PC-3 (cell line): ENCODE measurements at regions not wholly inside any gene's neighbourhood (a gene's known extent, or its start where the extent isn't known, plus 50 kb on each side); places are given as distances from the start of the nearest gene placed in this dataset.
"Not testable (repeated sequence)": the region's sequence is repeated elsewhere in the genome, so short reads cannot be mapped to it uniquely, and the experiment has no call there.

ENCODE experiments used
- ATAC-seq: fragments of 200-7000 bp; cut with Tn5 transposase; 2 replicates; pipeline ENCODE4 v1.9.1; 2020; ENCODE audit warnings: mild to moderate bottlenecking, moderate library complexity
- BruUV-seq: library from RNA; stranded (reverse); fragments of 400-500 nt; replicated peaks from 2 replicates; lab custom pipeline; 2021; lab: Mats Ljungman, UMichigan
- CTCF ChIA-PET: fragments of 300-600 bp; sonication (Branson Sonifier 250); formaldehyde crosslinking; loops from one replicate; lab custom pipeline; 2022; ENCODE audit warnings: antibody characterized with exemption; lab: Charles Lee
- POLR2A ChIA-PET: fragments of 300-600 bp; sonication (Branson Sonifier 250); formaldehyde crosslinking; loops from one replicate; lab custom pipeline; 2022; ENCODE audit warnings: antibody characterized with exemption; ENCODE audit not compliant: unreplicated experiment; lab: Charles Lee
- DNase-seq: peaks from one replicate; pipeline ENCODE4 v3.0.0-alpha.2; 2015
- H2AFZ ChIP-seq: fragments of 300-600 bp; sonication (generic); 2 replicates; pipeline ENCODE4 v1.6.0; 2016; ENCODE audit warnings: antibody characterized with exemption, low read length
- H3F3A ChIP-seq: fragments of 300-600 bp; sonication (generic); one replicate; pipeline ENCODE4 v1.6.0; 2017; ENCODE audit warnings: antibody characterized with exemption, low read length, control low read depth, mild to moderate bottlenecking; ENCODE audit not compliant: unreplicated experiment
- H3K27ac ChIP-seq: fragments of 300-600 bp; sonication (generic); 2 replicates; pipeline ENCODE4 v1.5.1; 2016; ENCODE audit warnings: mild to moderate bottlenecking, low read length
- H3K27me3 ChIP-seq: fragments of 300-600 bp; sonication (generic); 2 replicates; pipeline ENCODE4 v1.6.1; 2016; ENCODE audit warnings: low read length, mixed read lengths
- H3K36me3 ChIP-seq: fragments of 300-600 bp; sonication (generic); 2 replicates; pipeline ENCODE4 v1.6.1; 2016; ENCODE audit warnings: low read depth, mixed run types, low read length, mixed read lengths
- H3K4me1 ChIP-seq: fragments of 300-600 bp; sonication (generic); 2 replicates; pipeline ENCODE4 v1.5.1; 2016; ENCODE audit warnings: low read length; ENCODE audit not compliant: insufficient read depth
- H3K4me2 ChIP-seq: fragments of 300-600 bp; sonication (generic); 2 replicates; pipeline ENCODE4 v1.6.0; 2016; ENCODE audit warnings: low read length
- H3K4me3 ChIP-seq: fragments of 300-600 bp; sonication (generic); 2 replicates; pipeline ENCODE4 v1.5.1; 2016; ENCODE audit warnings: mild to moderate bottlenecking, low read length, mixed read lengths
- H3K79me2 ChIP-seq: fragments of 300-600 bp; sonication (generic); 2 replicates; pipeline ENCODE4 v1.6.1; 2017; ENCODE audit warnings: low read length, mixed read lengths
- H3K9ac ChIP-seq: fragments of 300-600 bp; sonication (generic); 2 replicates; pipeline ENCODE4 v1.6.0; 2016; ENCODE audit warnings: mild to moderate bottlenecking, low read length
- H3K9me2 ChIP-seq: fragments of 300-600 bp; sonication (generic); replicated peaks from 2 replicates; pipeline ENCODE4 v1.6.1; 2016; ENCODE audit warnings: mixed run types, low read length, mixed read lengths
- H3K9me3 ChIP-seq: fragments of 300-600 bp; sonication (generic); 2 replicates; pipeline ENCODE4 v1.6.1; 2016; ENCODE audit warnings: low read length, mixed read lengths
- H4K20me1 ChIP-seq: fragments of 300-600 bp; sonication (generic); 2 replicates; pipeline ENCODE4 v1.6.1; 2016; ENCODE audit warnings: low read length, mixed read lengths
- EZH2 ChIP-seq: fragments of 300-600 bp; sonication (generic); IDR thresholded peaks from one replicate; pipeline ENCODE4 v1.6.1; 2017; ENCODE audit warnings: antibody characterized with exemption, mild to moderate bottlenecking, low read length; ENCODE audit not compliant: unreplicated experiment
- EZH2phosphoT487 ChIP-seq: fragments of 300-600 bp; sonication (generic); IDR thresholded peaks from 2 replicates; pipeline ENCODE4 v1.6.1; 2018; ENCODE audit warnings: mild to moderate bottlenecking, antibody characterized with exemption, low read length, borderline replicate concordance
- intact Hi-C: fragments of 100-400 bp; cut with micrococcal nuclease; formaldehyde crosslinking; loops from 2 replicates; pipeline ENCODE4 v1.9.0; 2023
- TF ChIP-seq, protein P1 (sequence below): fragments of 300-600 bp; sonication (generic); conservative IDR thresholded peaks from 2 replicates; pipeline ENCODE4 v1.5.1; 2017; ENCODE audit warnings: antibody characterized with exemption, low read depth, mild to moderate bottlenecking, low read length

DNA sequence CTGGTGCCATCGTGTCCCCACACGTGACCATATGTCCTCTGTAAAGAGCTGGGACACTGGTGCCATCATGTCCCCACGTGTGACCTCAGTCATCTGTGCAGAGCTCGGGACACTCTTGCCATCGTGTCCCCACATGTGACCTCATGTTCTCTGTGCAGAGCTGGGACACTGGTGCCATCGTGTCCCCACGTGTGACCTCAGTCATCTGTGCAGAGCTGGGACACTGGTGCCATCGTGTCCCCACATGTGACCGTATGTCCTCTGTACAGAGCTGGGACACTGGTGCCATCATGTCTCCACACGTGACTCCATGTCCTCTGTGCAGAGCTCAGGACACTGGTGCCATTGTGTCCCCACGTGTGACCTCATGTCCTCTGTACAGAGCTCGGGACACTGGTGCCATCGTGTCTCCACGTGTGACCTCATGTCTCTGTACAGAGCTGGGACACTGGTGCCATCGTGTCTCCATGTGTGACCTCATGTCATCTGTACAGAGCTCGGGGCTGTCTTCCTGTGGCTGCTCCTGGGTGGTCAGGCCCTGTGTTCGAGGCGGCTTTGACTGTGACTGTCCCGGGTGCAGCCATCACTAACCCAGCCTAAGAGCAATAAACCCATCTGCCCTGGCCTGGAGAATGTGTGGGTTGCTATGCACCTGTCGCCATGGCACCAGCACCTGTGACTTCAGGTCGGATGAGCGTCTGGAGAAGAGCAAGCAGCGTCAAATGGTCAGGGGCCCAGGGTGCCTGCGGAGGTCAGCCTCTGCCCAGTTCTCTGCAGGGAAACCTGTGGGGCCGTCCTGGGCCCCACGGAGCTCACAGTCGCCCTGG, 334.4 kb downstream of the ADGRD1 start:
- Histone ChIP-seq H3K9me2 (no peaks in the 10 kb centered on the region), H3K79me2 (no peaks in the 10 kb centered on the region), H4K20me1 (no peaks in the 10 kb centered on the region), H3K36me3 (no peaks in the 10 kb centered on the region), H3K4me1 (no peaks in the 10 kb centered on the region), H3K9ac (no peak overlapping the region), H3K27me3 (peaks cover 15% of the 10 kb centered on the region), H3K4me3 (no peak overlapping the region), H3K27ac (no peak overlapping the region), H2AFZ (no peak overlapping the region), H3F3A (no peaks in the 10 kb centered on the region), H3K4me2 (no peak overlapping the region), H3K9me3 (no peaks in the 10 kb centered on the region)
- intact Hi-C loops = no loop called here
- ATAC-seq (no peak), DNase-seq (no peak)
- ChIA-PET CTCF (no interaction called here), POLR2A (no interaction called here)
- no peak for TF ChIP-seq EZH2phosphoT487
- no peak for TF ChIP-seq EZH2
- TF ChIP-seq, protein P1, sequence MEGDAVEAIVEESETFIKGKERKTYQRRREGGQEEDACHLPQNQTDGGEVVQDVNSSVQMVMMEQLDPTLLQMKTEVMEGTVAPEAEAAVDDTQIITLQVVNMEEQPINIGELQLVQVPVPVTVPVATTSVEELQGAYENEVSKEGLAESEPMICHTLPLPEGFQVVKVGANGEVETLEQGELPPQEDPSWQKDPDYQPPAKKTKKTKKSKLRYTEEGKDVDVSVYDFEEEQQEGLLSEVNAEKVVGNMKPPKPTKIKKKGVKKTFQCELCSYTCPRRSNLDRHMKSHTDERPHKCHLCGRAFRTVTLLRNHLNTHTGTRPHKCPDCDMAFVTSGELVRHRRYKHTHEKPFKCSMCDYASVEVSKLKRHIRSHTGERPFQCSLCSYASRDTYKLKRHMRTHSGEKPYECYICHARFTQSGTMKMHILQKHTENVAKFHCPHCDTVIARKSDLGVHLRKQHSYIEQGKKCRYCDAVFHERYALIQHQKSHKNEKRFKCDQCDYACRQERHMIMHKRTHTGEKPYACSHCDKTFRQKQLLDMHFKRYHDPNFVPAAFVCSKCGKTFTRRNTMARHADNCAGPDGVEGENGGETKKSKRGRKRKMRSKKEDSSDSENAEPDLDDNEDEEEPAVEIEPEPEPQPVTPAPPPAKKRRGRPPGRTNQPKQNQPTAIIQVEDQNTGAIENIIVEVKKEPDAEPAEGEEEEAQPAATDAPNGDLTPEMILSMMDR = no peak
- no TSS peak for BruUV-seq

DNA sequence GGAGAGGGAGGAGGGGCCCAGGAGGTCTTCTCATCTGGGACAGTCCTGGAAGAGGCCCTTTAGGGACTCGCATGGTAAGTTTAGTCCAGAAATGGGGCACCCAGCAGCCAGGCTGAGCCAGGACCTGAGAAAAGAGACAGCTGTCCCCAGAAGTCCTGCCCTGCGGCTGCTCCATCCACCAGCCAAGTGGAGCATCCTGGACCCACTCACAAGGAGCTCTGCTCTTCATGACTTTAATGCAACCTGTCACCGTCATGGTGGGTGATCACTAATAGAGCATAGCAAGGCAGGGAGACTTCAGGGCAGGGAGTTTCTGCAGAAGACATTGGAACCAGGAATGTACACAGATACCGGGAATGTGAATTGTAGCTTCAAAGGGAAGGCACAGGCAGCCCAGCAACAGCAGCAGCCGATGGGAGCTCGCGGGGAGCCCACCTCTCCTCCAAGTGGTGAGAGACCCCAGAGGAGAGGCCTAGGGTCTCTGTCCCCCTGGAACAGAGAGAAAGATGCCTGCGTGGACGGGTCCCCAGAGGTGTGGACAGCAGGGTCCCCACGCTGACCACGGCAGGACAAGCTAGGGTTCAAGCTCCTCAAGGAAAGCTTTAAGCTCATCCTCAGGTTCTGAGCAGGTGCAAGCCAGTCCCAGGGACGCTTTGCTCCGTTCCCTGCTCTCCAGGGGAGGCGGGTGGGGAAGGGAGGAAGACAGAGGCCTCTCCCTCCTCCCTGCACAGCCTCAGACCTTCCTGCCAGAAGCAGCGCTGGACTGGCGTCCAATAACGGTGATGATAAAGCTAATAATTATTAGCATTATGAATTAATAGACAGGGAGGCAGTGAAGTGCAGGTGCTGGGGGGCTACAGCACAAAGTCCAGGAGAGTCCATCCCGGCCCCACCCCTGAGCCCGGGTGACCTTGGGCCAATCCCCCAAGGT, 335.3 kb downstream of the ADGRD1 start:
- POLR2A ChIA-PET, DNase-seq, H3K9me3 ChIP-seq, BruUV-seq, intact Hi-C loops, H3K9me2 ChIP-seq, H3K9ac ChIP-seq, H3K36me3 ChIP-seq, H2AFZ ChIP-seq, H3K79me2 ChIP-seq, H4K20me1 ChIP-seq, H3K27ac ChIP-seq, H3K4me1 ChIP-seq, H3F3A ChIP-seq, H3K4me2 ChIP-seq, ATAC-seq, H3K4me3 ChIP-seq, CTCF ChIA-PET: not testable (repeated sequence)
- peaks cover 22% of the 10 kb centered on the region for H3K27me3 ChIP-seq

DNA sequence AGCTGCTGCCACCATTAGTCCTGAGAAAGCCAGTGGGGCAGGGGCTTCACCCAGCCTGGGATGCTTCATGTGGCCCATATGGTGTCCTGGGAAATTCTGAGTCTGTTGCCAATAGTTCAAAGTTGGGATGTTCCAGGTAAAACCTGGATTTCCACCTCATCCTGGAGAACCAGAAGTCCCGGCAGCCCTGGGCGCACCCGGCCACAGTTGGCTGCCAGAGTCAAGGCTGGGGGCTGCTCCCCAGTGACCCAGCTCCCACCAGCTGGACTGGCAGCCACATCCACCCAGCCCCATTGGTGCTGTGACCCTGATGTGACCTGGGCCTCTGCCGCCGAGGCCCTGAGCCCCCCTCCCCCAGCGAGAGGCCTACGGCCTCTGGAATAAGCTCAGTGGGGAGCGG, 336.1 kb downstream of the ADGRD1 start:
- intact Hi-C loops, H3F3A ChIP-seq: not testable (repeated sequence)

More for the DNA sequence above, 336.1 kb downstream of the ADGRD1 start:
- H3K36me3 ChIP-seq, H2AFZ ChIP-seq, H3K9me3 ChIP-seq, CTCF ChIA-PET, H3K4me1 ChIP-seq, H3K4me3 ChIP-seq, BruUV-seq, ATAC-seq, POLR2A ChIA-PET, H4K20me1 ChIP-seq, H3K79me2 ChIP-seq, DNase-seq, H3K27ac ChIP-seq, H3K9ac ChIP-seq, H3K4me2 ChIP-seq, H3K9me2 ChIP-seq: not testable (repeated sequence)
- H3K27me3 ChIP-seq = peaks cover 22% of the 10 kb centered on the region
